Thoracic aorta (tissue), 2 donors: ENCODE measurements at regions not wholly inside any gene's neighbourhood (a gene's known extent, or its start where the extent isn't known, plus 50 kb on each side); places are given as distances from the start of the nearest gene placed in this dataset.

ENCODE experiments used
- ATAC-seq: fragments of 150-250 bp; one replicate; pipeline ENCODE4 v1.8.0; 2017; ENCODE audit warnings: low read depth; ENCODE audit not compliant: insufficient number of reproducible peaks, low FRiP score
- DNase-seq: peaks from one replicate; pipeline ENCODE4 v3.0.0-alpha.2; 2020; ENCODE audit warnings: low spot score
- H3K27ac ChIP-seq, 2 donors: fragments of 200-600 bp; sonication (generic); 1 replicate in 1 of 2; 2 replicates in 1 of 2; pipeline ENCODE4 v1.5.1; 2016; ENCODE audit warnings: mild to moderate bottlenecking in 2 of 2, moderate library complexity in 2 of 2
- H3K27me3 ChIP-seq: fragments of 200-600 bp; sonication (generic); replicated peaks from 2 replicates; pipeline ENCODE4 v1.6.0; 2016; ENCODE audit warnings: mild to moderate bottlenecking; ENCODE audit not compliant: insufficient read depth
- H3K36me3 ChIP-seq: fragments of 200-600 bp; sonication (generic); one replicate; pipeline ENCODE4 v1.5.1; 2016
- H3K4me1 ChIP-seq, 2 donors: fragments of 200-600 bp; sonication (generic); 1 replicate in 1 of 2; 2 replicates in 1 of 2; pipeline versions ENCODE4 v1.5.1 to v1.6.0; 2016; ENCODE audit warnings: low read depth in 2 of 2, mild to moderate bottlenecking in 1 of 2; ENCODE audit not compliant: control insufficient read depth in 1 of 2
- H3K4me3 ChIP-seq: fragments of 200-600 bp; sonication (generic); 2 replicates; pipeline ENCODE4 v1.5.1; 2016; ENCODE audit warnings: mild to moderate bottlenecking
- H3K9me3 ChIP-seq: fragments of 200-600 bp; sonication (generic); 2 replicates; pipeline ENCODE4 v1.5.1; 2016
- TF ChIP-seq, protein P1 (sequence below): fragments of 200-600 bp; sonication (generic); IDR thresholded peaks from one replicate; pipeline ENCODE4 v1.5.1; 2019; ENCODE audit warnings: antibody characterized with exemption

- Histone ChIP-seq H3K4me3 (no peak overlapping the region), H3K9me3 (no peaks in the 10 kb centered on the region), H3K4me1 (peaks cover 0 to 14% of the 10 kb centered on the region in 2 donors), H3K27ac (no peak overlapping the region), H3K36me3 (no peaks in the 10 kb centered on the region), H3K27me3 (no peaks in the 10 kb centered on the region)
- DNase-seq (no peak), ATAC-seq (no peak)
- TF ChIP-seq, protein P1, sequence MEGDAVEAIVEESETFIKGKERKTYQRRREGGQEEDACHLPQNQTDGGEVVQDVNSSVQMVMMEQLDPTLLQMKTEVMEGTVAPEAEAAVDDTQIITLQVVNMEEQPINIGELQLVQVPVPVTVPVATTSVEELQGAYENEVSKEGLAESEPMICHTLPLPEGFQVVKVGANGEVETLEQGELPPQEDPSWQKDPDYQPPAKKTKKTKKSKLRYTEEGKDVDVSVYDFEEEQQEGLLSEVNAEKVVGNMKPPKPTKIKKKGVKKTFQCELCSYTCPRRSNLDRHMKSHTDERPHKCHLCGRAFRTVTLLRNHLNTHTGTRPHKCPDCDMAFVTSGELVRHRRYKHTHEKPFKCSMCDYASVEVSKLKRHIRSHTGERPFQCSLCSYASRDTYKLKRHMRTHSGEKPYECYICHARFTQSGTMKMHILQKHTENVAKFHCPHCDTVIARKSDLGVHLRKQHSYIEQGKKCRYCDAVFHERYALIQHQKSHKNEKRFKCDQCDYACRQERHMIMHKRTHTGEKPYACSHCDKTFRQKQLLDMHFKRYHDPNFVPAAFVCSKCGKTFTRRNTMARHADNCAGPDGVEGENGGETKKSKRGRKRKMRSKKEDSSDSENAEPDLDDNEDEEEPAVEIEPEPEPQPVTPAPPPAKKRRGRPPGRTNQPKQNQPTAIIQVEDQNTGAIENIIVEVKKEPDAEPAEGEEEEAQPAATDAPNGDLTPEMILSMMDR = no peak
These were observed 95.3 kb upstream of the GLS start for GRCh38 chr2:190785334-190785733.

DNA sequence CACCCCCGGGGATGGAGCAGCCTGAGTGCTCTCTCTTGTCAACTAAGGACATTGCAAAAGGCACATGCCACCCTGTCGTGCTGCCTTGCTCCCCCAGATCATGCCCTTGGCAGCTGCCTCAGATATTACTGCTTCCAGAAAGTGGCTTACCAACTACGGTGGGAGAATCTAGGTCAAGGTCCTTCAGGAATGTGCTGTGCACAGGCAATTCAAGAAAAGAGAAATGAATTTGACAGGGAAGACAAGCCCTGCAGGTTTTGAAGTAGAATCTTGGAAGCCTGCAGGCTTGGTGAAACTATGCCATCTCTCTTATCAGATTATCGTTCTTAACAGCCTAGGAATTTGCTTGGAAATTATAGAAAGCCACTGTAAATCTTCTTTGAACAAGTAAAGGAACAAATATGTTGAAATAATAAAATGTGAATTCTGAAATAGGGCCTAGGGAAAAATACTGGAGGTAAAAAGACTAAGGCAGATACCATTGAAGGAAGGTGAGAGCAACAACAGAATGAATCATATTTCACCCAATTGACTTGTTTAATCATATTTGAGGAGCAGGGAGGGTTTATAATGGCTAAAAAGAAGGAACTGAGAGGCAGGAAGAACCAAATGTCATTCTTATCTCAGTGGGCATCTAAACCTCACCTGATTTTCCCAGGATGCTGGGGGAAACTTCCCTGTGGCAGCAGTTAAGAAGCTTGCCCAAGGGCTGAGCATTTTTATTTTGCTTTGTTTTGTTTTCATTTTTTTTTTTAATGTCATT lies 94.0 kb upstream of the GLS start:
- DNase-seq (no peak), ATAC-seq (no peak)
- H3K36me3 ChIP-seq = no peaks in the 10 kb centered on the region
- H3K4me3 ChIP-seq = no peak overlapping the region
- H3K27me3 ChIP-seq = no peaks in the 10 kb centered on the region
- no peaks in the 10 kb centered on the region for H3K9me3 ChIP-seq
- peaks cover under 1 to 15% of the 10 kb centered on the region in 2 donors for H3K4me1 ChIP-seq
- no peak overlapping the region for H3K27ac ChIP-seq
- TF ChIP-seq, protein P1 = no peak

GRCh38 chr2:190787743-190788235 lies 92.8 kb upstream of the GLS start:
- no peak for DNase-seq
- H3K36me3 ChIP-seq = no peaks in the 10 kb centered on the region

GRCh38 chr2:190789074-190790004 lies 91.3 kb upstream of the GLS start:
- no peak for ATAC-seq
- Histone ChIP-seq H3K4me3 (no peak overlapping the region), H3K9me3 (no peaks in the 10 kb centered on the region), H3K36me3 (no peaks in the 10 kb centered on the region), H3K27me3 (no peaks in the 10 kb centered on the region), H3K27ac (no peak overlapping the region), H3K4me1 (peaks cover 8 to 21% of the 10 kb centered on the region in 2 donors)
- no peak for DNase-seq
- TF ChIP-seq, protein P1 = no peak

More at GRCh38 chr2:190787743-190788235, 92.8 kb upstream of the GLS start:
- no peak for ATAC-seq
- Histone ChIP-seq H3K4me3 (no peak overlapping the region), H3K27ac (no peak overlapping the region), H3K9me3 (no peaks in the 10 kb centered on the region), H3K4me1 (peaks cover 8 to 21% of the 10 kb centered on the region in 2 donors), H3K27me3 (no peaks in the 10 kb centered on the region)
- TF ChIP-seq, protein P1 = no peak
